OCI-LY7 (cell line): ENCODE measurements at regions not wholly inside any gene's neighbourhood (a gene's known extent, or its start where the extent isn't known, plus 50 kb on each side); places are given as distances from the start of the nearest gene placed in this dataset.

Experiments
- CTCF ChIP-seq: fragments of 200-600 bp; sonication (generic); conservative IDR thresholded peaks from 2 replicates; pipeline ENCODE4 v1.5.1; 2014; ENCODE audit warnings: mild to moderate bottlenecking, antibody characterized with exemption, low read length, moderate library complexity, mixed read lengths
- EZH2phosphoT487 ChIP-seq: fragments of 200-600 bp; sonication (generic); IDR thresholded peaks from 2 replicates; pipeline ENCODE4 v1.6.1; 2018; ENCODE audit warnings: low read depth, borderline replicate concordance, mild to moderate bottlenecking, mixed run types, antibody characterized with exemption, low read length, moderate library complexity, mixed read lengths

- TF ChIP-seq CTCF (no peak), EZH2phosphoT487 (no peak)
Measured at GRCh38 chr5:71971862-71972261, 135.4 kb upstream of the MAP1B start.
